HuH-7.5 (cell line): ENCODE measurements at regions not wholly inside any gene's neighbourhood (a gene's known extent, or its start where the extent isn't known, plus 50 kb on each side); places are given as distances from the start of the nearest gene placed in this dataset.
"Not testable (repeated sequence)": the region's sequence is repeated elsewhere in the genome, so short reads cannot be mapped to it uniquely, and the experiment has no call there.

Experiments
- DNase-seq: peaks from one replicate; pipeline ENCODE4 v3.0.0; 2011; ENCODE audit warnings: low spot score

DNA sequence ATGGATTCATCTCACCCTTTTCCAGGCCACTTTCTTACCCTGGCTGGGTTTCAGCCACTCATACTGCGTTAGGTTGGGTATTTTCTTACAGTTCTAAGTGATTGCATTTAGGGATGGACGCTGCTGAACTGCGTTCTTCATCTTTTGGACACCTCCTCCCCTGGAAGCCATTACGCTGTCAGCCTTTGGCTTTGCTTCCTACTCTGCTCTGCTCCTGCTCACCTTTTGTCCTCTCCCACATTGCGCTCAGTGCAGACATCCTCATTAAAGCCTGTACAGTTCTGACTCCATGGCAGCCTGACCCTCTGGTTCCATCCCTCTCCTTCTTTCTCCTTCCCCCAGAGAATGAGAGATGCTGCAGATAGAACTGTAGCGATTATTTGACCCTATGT lies 108.9 kb downstream of the SRGAP2 start:
- DNase-seq, result not testable (repeated sequence)

DNA sequence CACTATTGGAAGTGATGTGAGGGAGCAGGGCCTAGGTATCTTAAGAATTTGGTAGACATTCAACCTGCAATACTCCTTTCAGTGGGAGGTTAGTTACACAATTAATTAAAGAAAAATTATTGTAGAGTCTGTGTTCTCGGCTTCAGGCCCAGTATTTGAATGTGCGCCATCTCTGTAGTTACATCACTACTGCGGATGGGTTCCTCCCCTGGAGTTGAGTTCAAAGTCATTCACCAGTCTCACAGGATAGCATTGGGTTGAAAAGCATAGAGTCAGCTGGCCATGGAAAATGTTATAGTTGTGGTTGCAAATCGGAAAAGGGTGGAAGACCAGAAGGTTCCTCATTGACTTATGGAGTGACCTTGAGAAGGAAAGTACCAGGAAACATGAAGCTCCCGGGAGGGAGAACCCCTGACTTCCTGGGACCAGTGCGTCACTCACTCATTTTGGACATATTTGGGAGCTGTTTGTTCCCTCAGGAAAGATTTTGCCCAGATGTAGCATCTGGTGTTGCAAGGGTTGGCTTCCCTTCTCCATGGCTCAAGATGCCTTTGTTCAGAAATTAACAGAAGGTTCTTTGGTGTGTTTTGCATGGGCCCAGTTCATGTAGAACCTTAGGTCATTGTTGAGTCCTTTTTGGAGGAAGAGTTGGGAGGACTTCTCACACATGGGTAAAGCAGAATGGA lies 111.8 kb downstream of the SRGAP2 start:
- DNase-seq, result not testable (repeated sequence)

DNA sequence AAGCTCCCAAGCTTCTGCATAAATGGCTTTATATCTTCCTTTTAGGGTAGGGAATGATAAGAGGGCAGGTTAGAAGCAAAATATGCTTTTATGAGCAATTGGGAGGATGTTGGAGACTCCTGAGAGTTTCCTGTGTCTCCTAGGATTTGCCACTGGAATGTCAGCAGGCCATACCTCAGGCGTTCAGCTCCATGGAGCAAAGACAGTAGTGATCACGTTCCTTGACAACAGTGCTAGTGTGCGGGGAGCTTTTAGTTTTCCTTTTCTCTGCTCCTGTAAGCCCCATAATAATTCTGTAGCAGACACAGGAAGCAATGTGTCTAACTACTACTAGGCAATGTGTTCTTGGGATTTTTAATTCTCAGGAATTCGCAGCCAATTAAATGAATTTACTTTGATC lies 113.6 kb downstream of the SRGAP2 start:
- DNase-seq, result not testable (repeated sequence)

DNA sequence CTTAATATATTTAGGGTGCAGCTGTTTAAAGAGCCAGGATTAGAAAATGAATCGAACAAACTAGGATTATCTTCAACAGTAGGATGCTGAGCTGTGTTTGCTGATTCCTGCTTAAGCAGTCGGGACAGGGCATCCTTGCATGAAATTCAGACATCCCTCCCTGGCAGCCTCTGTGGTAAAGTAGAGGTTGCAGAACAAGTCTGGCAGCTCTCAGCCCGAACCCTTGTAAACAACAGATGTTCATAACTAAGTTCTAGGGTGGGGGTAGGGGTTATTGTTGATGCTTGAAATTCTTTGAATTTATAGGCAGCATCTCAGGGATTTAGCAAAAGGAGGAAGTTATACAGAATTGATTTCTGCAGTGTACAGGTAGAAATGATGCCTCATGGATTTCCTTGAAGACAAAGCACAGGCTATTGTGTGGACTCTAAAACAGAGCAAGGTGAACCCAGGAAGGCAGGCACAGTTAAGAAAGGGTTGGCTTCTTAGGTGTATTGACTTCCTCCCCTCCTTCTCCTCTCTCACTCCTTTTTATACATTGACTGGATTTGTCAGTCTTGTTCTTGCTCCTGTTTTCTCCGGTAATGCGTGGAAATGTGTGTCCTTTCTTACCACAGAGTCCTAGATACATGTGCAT lies 114.7 kb downstream of the SRGAP2 start:
- DNase-seq, result not testable (repeated sequence)

DNA sequence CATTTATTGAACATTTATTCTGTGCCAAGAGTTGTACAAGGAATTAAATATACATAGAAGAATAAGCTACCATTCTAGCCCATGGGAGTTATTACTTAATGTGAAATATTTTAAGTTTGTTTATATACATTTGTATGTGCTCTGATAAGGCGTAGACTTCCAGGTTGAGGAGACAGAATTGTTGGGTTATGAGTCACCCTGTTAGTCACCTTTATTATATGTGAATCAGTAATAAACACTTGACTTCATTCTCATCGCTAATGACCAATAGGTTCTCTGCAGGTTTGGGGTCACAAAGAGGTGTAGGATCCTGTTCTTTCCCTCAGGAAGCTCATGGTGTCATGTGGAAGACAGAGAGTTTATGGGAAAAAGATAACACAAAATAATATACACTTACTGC lies 116.9 kb downstream of the SRGAP2 start:
- DNase-seq, result not testable (repeated sequence)

DNA sequence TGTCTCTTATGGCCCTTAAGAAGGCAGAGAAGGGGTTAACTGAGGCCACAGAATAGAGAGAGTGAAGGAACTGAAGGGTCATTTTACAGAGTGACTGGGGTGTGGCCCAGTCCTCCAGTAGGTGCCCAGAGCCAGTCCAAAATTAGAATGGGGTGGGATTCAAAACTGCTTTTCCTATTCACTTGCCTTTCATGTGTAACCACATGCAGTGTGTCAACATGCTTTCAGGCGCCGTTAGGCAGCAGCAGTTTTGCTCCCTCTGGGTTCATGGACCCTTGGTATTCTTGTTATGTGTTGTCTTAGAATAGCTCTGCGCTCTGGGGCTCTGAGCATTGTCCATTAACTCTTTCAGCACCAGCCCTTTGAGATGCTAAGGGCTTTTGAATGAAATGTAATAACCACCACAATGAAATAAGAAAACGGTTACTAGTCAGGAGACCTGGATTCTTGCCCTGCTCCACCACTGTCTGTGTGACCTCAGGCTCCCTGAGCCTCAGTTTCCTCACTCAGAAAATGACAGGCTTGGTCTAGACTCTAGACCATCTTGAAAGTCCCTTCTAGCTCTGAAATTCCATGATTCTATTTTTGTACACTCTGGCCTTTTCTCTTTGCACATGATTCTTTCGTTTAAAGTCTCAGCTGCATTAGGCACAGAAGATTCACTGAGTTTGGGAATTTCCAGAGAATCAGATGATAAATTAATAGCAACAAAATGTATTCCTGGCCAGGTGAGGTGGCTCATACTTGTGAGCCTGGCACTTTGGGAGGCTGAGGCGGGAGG lies 123.0 kb downstream of the SRGAP2 start:
- DNase-seq, result not testable (repeated sequence)

DNA sequence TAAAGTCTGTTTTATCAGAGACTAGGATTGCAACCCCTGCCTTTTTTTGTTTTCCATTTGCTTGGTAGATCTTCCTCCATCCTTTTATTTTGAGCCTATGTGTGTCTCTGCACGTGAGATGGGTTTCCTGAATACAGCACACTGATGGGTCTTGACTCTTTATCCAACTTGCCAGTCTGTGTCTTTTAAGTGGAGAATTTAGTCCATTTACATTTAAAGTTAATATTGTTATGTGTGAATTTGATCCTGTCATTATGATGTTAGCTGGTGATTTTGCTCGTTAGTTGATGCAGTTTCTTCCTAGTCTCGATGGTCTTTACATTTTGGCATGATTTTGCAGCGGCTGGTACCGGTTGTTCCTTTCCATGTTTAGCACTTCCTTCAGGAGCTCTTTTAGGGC lies 128.3 kb downstream of the SRGAP2 start:
- DNase-seq, result not testable (repeated sequence)

DNA sequence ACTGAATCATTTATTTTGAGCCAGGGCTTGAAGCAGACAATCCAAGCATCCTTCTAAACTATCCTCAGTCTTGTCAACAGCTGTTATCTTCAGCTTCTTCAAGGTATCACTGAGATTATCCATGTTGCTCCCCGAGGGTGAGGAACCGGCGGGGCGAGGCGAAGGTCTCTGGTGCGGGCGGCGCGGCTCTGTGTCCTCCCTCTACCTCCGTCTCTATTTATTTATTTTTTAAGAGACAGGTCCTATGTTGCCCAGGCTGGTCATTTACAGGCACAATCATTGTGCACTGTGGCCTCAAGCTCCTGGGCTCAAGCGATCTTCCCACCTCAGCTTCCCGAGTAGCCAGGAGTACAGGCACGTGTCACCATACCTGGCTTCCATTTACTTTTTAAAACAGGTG lies 130.0 kb downstream of the SRGAP2 start:
- DNase-seq, result not testable (repeated sequence)

DNA sequence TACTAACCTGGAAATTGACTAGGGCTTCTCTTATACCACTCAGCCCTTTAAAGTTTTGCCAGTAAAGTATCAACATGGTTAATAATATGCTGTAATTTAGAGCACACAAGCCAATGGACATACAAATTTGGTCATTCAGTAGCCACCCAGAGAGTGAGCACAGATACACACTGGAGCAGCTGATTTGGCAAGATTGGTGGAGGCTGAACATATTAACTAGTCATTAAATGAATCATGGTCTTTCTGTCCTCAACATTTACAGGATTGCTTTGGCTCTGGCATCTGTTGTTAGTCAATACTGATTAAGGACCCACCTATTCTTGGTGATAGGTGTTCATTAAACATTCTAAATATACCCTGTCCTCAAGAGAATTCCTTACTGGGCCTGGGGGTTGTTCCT lies 130.6 kb downstream of the SRGAP2 start:
- DNase-seq, result not testable (repeated sequence)

DNA sequence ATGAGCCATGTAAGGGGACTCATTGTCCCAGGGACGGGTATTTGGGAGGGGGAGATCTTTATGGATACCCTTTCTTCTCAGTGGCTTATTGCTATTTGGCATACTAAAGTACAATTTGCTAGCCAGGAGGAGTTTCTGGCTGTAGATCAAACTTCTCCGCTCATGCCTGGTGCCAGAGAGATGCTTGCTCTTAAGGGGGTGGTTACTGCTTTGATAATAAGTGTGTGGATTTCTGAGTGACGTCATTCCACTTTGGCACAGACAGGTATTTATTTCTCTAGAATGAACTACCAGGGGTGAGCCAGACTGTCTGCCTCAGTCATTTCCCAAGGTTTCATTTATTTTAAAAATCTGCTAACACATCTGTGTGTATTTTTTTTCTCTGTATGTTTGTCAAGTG lies 131.1 kb downstream of the SRGAP2 start:
- not testable (repeated sequence) for DNase-seq

DNA sequence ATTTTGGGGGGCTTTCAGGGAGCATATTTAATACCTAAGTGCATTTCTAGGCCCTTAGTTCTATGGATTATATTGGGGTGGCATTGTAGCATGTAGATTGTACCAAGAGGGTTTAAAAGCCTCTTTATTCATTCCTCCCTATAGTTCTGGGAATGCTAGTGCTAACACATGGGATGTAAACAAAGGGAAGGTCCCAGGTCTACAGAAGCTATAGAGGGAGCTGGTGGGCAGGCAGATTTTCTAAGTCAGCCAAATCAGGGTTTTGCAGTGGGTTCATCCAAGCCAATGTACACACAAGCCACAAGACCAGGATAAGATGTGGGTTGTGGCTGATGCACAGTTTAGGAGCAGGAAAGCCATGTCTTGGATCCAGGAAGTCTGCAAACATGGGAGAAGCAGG lies 131.8 kb downstream of the SRGAP2 start:
- not testable (repeated sequence) for DNase-seq

DNA sequence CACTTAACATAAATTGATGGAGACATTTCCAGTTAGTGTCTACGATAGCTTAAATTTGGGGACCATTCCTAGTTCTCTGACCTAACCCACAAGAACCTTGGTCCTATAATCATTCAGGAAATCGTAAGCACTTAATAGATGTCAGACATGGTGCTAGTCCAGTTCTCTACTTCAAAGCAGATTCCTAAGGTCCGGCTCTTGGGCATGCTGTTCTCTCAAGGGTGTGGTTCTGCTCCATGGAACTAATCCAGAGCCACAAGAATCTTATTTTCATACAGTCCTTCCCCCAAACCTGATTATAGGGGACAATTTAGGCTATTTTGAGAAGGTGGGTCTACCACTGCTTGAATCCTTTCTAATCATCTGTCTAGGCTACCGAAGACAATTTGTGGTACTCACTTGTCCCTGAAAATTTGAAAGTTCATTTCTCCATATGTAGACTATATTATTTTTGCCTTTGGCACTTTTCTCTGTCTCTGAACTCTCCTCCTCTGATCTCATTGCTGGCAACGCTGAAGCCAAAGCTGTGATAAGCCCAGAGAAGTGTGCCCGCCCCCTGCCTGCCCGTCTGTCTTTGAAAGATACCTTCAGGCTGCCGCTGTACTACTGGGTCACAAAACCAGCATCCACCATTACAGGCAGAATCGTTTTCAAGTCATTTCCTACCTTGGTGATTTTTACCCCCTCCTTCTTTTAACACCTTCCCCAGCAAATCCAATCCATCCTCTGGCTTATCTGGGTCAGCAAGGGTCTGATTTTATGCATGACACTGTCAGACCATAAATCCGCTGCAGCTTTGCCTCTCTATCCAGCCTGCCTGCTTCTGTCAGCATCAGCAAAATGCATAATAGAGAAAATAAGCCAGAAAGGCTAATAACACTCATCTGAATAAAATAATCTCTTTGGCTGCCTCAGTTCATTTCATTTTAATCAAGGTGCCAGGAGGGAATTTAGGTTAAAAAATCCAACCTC lies 132.8 kb downstream of the SRGAP2 start:
- DNase-seq, result not testable (repeated sequence)

DNA sequence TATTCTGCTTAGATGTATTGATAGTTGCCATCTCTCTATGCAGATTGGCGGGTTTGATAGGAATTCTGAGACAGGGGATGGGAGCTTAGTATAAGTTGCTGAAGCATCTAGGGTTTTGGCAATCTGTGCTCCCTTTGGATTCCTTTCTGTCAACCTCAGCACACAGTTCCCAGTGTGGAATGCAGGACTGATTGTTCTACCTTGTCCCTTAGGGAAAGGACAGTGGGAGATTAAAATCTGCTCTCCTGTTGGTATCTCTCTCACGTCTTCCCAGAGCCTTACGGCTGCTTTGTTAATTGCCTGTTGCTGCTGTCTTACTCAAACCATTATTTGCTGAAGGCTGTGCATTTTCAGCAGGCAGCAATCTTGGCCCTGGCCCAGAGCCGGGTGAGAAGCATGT lies 133.3 kb upstream of the IKBKE start:
- DNase-seq, result not testable (repeated sequence)

DNA sequence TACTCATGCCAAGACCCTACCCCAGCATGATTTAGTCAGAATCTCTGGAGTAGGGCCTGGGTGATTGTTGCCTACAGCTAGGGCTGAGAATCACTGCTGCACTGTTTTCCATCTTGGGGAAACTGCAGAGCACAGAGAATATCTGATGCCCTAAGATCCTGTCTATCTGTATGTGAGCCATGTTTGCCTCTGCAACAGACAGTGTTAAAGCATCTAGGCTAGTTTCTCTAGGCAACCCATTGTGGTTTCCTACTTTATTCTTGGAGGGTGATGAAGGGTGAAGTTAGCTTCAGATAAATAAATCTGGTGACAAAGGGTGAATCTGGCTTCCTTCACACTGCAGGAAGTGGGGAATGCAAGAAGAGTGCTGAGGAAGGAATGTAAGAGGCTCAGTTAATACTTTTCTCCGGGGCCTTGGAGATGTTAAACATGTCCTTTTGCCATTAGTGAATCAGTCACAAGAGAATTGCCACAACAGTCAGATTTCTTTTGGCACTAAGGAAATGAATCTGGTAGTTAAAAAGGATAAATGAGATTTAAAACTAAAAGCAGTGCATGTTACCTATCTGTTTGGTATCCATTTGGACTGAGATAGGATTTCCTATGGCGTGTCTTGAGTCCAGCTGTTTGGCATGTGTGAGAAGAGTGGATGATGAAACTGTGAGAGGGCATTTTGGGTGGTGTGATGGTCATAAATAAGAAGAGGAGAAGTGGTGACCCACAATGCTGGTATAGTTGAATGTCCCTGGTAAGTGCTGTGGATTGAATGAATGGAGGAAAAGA lies 119.6 kb upstream of the IKBKE start:
- DNase-seq, result not testable (repeated sequence)

DNA sequence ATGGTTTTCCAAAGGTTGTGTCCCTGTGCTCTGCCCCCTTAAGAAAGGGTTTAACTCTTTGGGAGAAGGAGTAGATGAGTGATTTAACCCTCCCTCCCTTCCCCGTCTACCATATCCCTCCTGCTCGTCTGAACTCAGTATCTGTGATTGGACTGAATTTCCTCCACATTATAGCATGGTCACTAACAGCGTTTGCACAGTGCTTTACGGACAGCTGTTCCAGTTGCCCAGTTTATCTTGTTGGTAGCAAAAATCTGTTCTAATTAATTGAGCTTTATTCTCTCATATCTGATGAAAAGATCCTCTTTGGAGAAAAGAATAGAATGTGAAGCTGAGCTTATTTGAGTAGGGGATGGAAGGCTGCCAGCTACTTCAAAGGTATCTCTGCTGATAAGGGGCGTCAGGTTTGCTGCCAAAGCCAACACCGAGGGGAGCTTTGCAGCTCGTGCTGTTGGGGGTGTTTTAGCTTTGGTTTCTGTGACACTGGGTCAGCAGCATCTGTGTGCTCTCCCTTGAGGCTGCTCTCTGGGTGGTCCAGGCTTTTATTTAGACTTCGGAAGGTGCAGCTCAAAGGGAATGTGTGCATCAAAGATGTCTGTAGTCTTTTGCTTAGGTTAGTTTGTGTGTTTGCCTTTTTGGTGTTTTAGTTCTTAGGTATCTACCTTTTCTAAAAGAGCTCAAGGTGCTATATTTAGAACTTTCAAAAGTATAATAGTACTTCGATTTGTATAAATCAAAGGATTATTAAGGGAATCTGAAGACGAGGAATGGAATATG lies 118.8 kb upstream of the IKBKE start:
- DNase-seq, result not testable (repeated sequence)

DNA sequence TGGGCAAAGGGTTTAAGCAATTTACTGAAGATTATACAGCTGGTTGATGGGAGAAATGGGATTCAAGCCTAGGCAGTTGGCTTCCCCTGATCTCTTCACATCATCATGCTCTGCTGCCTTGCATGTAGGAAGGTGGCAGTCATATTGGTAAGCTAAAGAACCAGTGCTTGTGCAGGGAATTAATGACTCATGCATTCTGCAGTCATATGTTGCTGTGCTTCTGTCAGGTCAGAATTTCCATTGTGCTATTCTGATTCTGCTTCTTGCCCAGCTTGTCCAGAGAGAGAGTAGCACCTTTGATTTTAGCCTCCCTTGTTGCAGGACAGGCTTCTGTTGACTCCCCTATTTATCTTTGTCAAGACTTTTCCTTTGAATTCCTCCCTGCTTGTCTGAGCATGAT lies 114.0 kb upstream of the IKBKE start:
- DNase-seq, result not testable (repeated sequence)

DNA sequence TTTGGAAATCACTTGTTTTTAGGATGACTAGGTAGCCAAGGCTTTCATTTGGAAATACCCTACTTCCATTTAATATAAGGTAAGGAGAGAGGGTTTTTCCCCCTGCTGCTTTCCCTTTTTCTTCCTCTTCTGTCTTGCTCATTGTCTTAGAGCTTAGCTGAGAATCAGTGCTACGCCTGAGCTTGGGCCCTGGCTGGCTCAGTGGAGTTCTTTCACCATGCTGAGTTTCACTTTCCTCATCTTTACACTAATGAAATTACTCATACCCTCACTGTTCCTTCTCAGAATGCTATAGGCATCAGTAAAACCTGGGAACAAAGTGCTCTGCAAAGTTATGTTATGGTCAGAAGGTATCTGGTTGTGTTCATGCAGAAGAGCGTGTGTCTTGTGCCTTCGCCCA lies 112.3 kb upstream of the IKBKE start:
- DNase-seq, result not testable (repeated sequence)

DNA sequence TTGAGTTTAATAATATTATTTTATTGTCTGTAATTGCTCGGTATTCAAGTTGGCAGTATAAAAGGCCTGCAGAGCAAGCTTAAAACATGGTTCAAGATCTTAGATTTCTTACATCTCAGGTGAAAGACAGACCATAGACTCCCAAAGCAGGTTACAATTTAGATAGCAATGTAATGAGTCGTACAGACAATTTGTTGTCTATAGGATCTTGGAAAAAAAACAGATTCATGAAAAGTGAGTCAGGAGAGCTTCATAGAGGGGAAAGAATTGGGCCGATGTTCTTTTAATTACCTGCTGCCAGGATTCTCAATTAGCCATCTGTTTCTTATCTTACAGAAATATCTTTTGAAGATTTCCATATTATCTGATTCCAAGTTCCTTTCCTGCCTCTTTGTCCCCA lies 111.5 kb upstream of the IKBKE start:
- DNase-seq, result not testable (repeated sequence)

DNA sequence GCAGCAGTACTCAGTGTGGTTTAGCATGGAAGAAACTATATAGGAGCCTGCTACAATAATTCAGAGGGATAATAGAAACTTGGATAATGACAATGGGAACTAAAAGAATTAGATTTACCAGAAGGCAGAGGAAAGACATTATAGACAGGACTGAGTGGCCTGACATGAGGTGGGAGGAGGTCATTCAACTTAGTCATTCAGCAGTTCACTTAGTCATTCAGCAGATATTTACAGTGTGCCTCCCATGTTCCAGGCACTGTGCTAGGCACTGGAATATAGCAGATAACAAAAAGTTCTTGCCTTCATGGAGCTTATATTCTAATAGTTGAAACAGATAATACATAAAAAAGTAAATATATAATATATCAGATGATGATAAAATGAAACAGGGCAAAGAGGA lies 110.9 kb upstream of the IKBKE start:
- DNase-seq, result not testable (repeated sequence)

DNA sequence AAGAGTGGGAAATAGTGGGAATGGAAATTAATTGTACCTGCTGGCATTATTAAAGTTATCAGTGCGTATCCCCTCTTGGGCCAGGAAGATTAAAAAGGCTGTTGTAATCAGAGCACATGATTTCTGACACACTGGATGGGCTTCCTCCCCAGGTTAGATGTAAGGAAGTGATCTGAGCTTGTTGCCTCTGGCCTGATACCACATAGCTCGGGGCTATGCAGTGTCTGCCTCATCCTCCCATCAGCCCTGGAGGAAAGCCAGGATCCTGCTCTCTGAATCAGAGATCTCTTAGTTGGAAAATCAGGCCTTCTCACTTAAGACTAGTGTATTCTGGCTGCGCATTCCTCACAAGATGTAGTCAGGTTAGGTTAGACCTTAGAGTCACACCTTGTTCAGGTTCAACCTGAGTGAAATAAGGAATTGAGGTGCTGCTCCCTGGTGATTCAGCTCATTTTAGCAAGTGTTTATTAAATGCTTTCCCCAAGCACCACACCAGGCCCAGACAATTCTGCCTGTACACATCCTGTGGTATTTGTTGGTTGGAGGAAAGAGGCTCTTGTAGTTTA lies 108.2 kb upstream of the IKBKE start:
- not testable (repeated sequence) for DNase-seq
